ENCODE measurements at regions not wholly inside any gene's neighbourhood (a gene's known extent, or its start where the extent isn't known, plus 50 kb on each side); places are given as distances from the start of the nearest gene placed in this dataset.
A peak's percentile ranks its signal among the peaks of the same experiment; 100 is the strongest.
"Not testable (repeated sequence)": the region's sequence is repeated elsewhere in the genome, so short reads cannot be mapped to it uniquely, and the experiment has no call there.

DNA sequence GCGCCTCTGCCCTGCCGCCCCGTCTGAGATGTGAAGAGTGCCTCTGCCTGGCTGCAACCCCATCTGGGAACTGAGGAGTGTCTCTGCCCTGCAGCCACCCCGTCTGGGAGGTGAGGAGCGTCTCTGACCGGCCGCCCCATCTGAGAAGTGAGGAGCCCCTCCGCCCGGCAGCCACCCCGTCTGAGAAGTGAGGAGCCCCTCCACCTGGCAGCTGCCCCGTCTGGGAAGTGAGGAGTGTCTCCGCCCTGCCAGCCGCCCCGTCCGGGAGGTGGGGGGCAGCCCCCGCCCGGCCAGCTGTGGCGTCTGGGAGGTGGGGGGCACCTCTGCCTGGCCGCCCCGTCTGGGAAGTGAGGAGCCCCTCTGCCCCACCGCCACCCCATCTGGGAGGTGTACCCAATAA, 110.4 kb downstream of the PRKAB2 start:
- not testable (repeated sequence) for DNase-seq

DNA sequence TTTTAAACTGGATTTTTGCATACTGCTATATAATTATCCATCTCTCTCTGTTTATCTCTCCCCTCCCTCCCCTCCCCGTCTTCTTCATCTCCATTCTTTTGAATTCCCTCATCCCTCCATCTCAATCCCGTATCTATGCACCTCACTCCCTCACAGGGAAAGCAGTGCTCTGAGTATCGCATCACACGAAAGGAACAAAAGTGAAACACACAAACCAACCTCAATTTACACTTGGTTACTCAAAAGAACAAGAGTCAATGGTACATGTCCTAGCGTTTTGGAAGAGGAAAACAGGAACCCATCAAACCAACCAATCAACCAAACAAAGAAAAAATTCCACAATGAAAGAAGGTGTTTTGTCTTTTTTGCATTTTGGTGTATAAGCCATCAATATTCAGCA, 115.1 kb downstream of the NBPF12 start:
- no peak for DNase-seq

DNA sequence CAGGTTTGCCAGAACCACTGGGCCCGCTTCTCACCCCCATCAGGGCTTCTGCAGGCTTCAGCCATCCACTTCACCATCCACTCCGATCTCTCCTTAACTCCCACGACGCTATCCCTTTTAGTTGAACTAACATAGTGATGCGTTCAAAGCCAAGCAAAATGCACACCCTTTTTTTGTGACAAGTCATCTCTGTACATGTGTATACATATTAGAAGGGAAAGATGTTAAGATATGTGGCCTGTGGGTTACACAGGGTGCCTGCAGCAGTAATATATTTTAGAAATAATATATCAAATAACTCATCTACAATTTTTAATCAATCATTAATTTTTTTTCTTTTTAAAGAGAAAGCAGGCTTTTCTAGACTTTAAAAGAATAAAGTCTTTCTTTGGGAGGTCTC, 114.6 kb downstream of the NBPF12 start:
- DNase-seq = no peak

DNA sequence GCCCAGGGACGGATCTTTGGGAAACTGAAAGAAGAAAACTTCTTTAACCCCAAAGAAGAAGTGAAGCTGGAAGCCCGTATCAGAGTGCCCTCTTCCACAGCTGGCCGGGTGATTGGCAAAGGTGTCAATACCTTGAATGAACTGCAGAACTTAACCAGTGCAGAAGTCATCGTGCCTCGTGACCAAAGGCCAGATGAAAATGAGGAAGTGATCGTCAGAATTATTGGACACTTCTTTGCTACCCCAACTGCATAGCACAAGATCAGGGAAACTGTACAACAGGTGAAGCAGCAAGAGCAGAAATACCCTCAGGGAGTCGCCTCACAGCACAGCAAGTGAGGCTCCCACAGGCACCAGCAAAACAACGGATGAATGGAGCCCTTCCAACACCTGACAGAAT, 114.0 kb downstream of the NBPF12 start:
- DNase-seq = no peak

DNA sequence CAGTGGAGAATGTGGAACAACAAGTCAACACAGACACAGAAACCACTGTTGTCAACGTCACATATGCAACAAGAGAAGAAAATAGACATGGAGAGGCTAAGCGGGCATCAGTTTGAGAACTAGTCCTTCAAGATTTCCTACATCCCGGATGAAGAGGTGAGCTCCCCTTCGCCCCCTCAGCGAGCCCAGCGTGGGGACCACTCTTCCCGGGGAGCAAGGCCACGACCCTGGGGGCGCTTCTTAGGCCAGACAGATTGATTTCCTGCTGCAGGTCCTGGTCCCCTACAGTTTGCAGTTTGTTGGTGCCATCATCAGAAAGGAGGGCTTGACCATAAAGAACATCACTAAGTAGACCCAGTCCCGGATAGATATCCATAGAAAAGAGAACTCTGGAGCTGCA, 113.0 kb downstream of the NBPF12 start:
- no peak for DNase-seq

DNA sequence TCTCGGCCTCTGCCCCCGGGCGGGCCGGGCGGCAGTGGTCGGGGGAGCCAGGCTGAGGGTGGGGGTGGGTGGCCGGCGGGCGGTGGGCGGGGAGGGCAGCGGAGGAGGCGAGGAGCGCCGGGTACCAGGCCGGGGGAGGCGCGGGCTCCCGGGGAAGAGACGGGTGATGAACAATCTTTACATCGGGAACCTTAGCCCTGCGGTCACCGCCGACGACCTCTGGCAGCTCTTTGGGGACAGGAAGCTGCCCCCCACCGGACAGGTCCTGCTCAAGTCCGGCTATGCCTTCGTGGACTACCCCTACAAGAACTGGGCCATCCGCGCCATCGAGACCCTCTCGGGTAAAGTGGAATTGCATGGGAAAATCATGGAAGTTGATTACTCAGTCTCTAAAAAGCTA, 112.5 kb downstream of the NBPF12 start:
- DNase-seq = no peak

DNA sequence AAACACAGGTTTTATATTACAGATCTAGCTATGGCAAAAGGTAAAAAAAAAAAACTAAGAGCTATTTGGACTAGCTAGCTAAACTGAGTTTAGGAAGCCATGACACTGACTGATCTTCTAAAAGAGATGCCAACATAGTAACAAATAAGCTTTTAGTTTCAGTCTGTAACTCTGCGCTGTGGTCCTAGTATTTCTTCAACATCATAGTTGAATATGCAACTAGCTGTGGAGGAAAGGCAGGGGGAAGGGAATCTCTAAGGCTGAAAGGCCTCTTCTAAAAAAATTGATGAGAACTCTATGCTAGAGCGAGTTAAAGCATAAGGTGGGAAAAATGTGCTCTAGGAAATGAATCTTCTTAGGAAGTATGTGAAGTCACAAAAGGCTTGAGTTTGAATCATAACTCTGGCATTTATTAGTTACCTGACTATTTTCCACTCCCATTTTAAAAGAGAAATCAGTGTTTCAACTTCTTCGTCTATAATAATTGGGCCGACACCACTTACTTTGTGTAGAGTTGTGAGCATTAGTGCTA, 108.8 kb downstream of the NBPF12 start:
- DNase-seq = peak in 1 of 6 experiments; percentile 7

DNA sequence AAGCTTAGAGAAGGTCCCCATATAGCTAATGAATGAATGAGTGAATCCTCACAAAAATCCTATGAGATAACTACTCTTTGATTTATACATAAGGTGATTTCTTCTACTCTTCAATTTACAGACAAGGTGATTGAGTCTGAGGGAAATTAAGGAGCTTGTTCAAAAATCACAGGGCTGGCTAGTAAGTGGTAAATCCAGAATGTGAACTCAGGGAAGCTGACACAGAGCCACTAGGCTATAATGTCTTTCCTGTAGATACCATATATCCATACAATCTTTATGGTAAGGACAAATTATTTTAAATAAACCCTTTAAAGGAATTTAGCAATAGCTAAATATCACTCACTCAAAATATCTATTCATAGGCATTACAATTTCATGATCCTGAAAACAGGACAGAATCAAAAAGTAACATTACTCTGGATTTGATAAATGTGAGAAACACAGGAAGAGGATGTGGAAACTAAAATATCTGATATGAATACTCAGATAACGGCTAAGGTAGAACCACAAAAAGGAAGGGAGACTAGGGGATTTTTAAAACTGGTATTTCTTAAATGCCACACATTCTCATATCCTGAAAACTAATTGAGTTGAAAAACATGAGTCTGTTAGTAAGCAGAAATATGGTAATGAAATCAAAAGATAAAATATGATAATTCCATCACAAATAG, 108.2 kb downstream of the NBPF12 start:
- no peak for DNase-seq

Measured in stimulated activated naive CD4-positive, alpha-beta T cell (primary cell).